ENCODE measurements at regions not wholly inside any gene's neighbourhood (a gene's known extent, or its start where the extent isn't known, plus 50 kb on each side); places are given as distances from the start of the nearest gene placed in this dataset.
"Not testable (repeated sequence)": the region's sequence is repeated elsewhere in the genome, so short reads cannot be mapped to it uniquely, and the experiment has no call there.

DNA sequence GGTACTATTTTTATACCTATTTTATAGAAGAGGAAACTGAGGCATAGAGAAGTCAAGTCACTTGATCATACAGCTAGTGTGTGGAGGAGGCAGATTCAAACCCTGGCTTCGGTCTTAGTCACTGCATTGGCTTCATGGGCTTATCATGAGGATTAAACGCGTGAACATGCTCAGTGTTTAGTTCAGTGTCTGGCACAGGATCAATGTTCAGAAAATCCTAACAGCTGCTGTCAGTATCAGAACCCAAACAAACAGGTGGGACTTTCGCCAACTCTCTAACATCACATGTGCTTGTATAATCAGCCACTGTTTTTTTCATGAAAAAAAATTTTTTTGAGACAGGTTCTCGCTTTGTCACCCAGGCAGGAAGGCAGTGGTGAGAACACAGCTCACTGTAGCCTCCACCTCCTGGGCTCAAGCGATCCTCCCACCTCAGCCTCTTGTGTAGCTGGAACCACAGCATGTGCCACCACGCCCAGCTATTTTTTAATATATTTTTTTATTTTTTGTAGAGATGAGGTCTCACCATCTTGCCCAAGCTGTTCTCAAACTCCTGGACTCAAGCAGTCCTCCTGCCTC, 207.2 kb downstream of the NPIPA7 start:
- H3K27me3 ChIP-seq (ENCODE audit: control insufficient read depth, insufficient read depth, low read length); H3K4me3 Mint-ChIP-seq; H3K36me3 ChIP-seq (ENCODE audit: control insufficient read depth, insufficient read depth, low read length); DNase-seq; H3K27ac ChIP-seq (ENCODE audit: low read length); H3K27me3 Mint-ChIP-seq (ENCODE audit: low read depth in 2 of 2); intact Hi-C loops (cut with micrococcal nuclease); H3K4me1 ChIP-seq (ENCODE audit: control insufficient read depth, insufficient read depth, low read length); H3K27ac Mint-ChIP-seq; H3K4me1 Mint-ChIP-seq; H3K4me3 ChIP-seq (ENCODE audit: low read length); H3K9me3 Mint-ChIP-seq; H3K36me3 Mint-ChIP-seq; H3K9me3 ChIP-seq (ENCODE audit: control insufficient read depth, insufficient read depth, low read length): not testable (repeated sequence)
- ATAC-seq, result peak; percentile 44 to 76 (median 67)
- 60% methylated on average over 3 of the region's 7 CpGs for WGBS (ENCODE audit: insufficient coverage)

GRCh38 chr16:16586969-16587368, 208.0 kb downstream of the NPIPA7 start:
- WGBS (ENCODE audit: insufficient coverage), result 92% methylated on average over 4 of the region's 6 CpGs
- H3K27me3 ChIP-seq (ENCODE audit: control insufficient read depth, insufficient read depth, low read length); H3K36me3 Mint-ChIP-seq; H3K4me1 Mint-ChIP-seq; ATAC-seq; H3K4me1 ChIP-seq (ENCODE audit: control insufficient read depth, insufficient read depth, low read length); H3K27ac Mint-ChIP-seq; H3K36me3 ChIP-seq (ENCODE audit: control insufficient read depth, insufficient read depth, low read length); intact Hi-C loops (cut with micrococcal nuclease); H3K4me3 Mint-ChIP-seq; H3K4me3 ChIP-seq (ENCODE audit: low read length); H3K9me3 Mint-ChIP-seq; H3K27me3 Mint-ChIP-seq (ENCODE audit: low read depth in 2 of 2); H3K9me3 ChIP-seq (ENCODE audit: control insufficient read depth, insufficient read depth, low read length); DNase-seq; H3K27ac ChIP-seq (ENCODE audit: low read length): not testable (repeated sequence)

- H3K27ac Mint-ChIP-seq; ATAC-seq; H3K4me3 Mint-ChIP-seq; H3K4me3 ChIP-seq (ENCODE audit: low read length); H3K36me3 ChIP-seq (ENCODE audit: control insufficient read depth, insufficient read depth, low read length); H3K9me3 ChIP-seq (ENCODE audit: control insufficient read depth, insufficient read depth, low read length); H3K36me3 Mint-ChIP-seq; H3K27ac ChIP-seq (ENCODE audit: low read length); H3K27me3 Mint-ChIP-seq (ENCODE audit: low read depth in 2 of 2); H3K27me3 ChIP-seq (ENCODE audit: control insufficient read depth, insufficient read depth, low read length); DNase-seq; H3K4me1 ChIP-seq (ENCODE audit: control insufficient read depth, insufficient read depth, low read length); H3K4me1 Mint-ChIP-seq; intact Hi-C loops (cut with micrococcal nuclease); H3K9me3 Mint-ChIP-seq: not testable (repeated sequence)
- WGBS (ENCODE audit: insufficient coverage), result 100% methylated on average over 4 of the region's 7 CpGs
These were observed 209.5 kb downstream of the NPIPA7 start for GRCh38 chr16:16588436-16588835.

- H3K36me3 ChIP-seq (ENCODE audit: control insufficient read depth, insufficient read depth, low read length); H3K4me3 Mint-ChIP-seq; H3K4me1 Mint-ChIP-seq; H3K4me3 ChIP-seq (ENCODE audit: low read length); intact Hi-C loops (cut with micrococcal nuclease); H3K27me3 Mint-ChIP-seq (ENCODE audit: low read depth in 2 of 2); H3K36me3 Mint-ChIP-seq; H3K9me3 ChIP-seq (ENCODE audit: control insufficient read depth, insufficient read depth, low read length); H3K4me1 ChIP-seq (ENCODE audit: control insufficient read depth, insufficient read depth, low read length); ATAC-seq; H3K9me3 Mint-ChIP-seq; H3K27me3 ChIP-seq (ENCODE audit: control insufficient read depth, insufficient read depth, low read length); H3K27ac Mint-ChIP-seq; H3K27ac ChIP-seq (ENCODE audit: low read length); DNase-seq: not testable (repeated sequence)
- no CpG with 5 or more reads among the region's 4 CpGs for WGBS (ENCODE audit: insufficient coverage)
These were observed 211.8 kb downstream of the NPIPA7 start for GRCh38 chr16:16590654-16591318.

DNA sequence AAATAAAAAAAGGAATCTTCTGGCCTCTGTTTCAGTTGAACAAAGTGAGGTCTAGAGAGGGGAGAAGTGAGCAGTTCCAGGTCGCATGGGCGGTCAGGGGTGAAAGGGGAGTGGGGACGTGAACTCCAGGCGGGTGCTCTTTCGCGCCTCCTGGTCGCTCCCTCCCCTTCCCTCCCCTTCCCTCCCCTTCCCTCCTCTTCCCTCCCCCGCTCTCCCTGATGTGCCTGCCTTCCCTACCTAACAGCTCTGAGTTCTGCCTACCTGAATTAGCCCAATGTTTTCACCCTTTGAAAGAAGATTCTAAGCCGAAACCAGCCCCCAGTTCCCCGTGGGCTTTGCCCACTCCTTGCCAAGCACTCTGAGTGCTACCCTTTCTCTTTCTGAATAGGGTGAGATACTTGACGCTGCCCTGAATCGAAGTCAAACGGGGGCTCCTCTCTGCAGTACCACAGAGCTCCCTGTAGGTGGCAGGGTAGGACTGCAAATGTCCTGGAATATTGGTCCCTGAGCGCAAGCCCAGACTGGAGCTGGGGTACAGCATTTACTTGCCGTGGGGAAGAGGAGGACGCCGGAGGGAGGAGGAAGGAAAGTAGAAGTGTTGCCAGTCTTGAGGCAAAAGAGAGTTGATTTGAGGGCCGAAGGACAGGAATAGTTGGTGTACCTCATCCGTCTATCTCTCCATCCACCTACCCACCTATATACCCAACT, 214.4 kb downstream of the NPIPA7 start:
- H3K4me1 Mint-ChIP-seq; intact Hi-C loops (cut with micrococcal nuclease); H3K27ac ChIP-seq (ENCODE audit: low read length); H3K27me3 ChIP-seq (ENCODE audit: control insufficient read depth, insufficient read depth, low read length); H3K36me3 Mint-ChIP-seq; H3K36me3 ChIP-seq (ENCODE audit: control insufficient read depth, insufficient read depth, low read length); H3K9me3 ChIP-seq (ENCODE audit: control insufficient read depth, insufficient read depth, low read length); H3K4me3 ChIP-seq (ENCODE audit: low read length); H3K27ac Mint-ChIP-seq; H3K4me1 ChIP-seq (ENCODE audit: control insufficient read depth, insufficient read depth, low read length); H3K27me3 Mint-ChIP-seq (ENCODE audit: low read depth in 2 of 2); H3K9me3 Mint-ChIP-seq; H3K4me3 Mint-ChIP-seq: not testable (repeated sequence)
- WGBS (ENCODE audit: insufficient coverage), result 9% methylated on average over 12 of the region's 19 CpGs
- peak; percentile 7 to 21 for DNase-seq
- peak; percentile 56 for TF ChIP-seq CTCF (IDR thresholded peaks at IDR 0.05)
- peak; percentile 87 to 98 (median 97) for ATAC-seq

GRCh38 chr16:16595029-16595718, 216.2 kb downstream of the NPIPA7 start:
- H3K4me1 ChIP-seq (ENCODE audit: control insufficient read depth, insufficient read depth, low read length); H3K27me3 ChIP-seq (ENCODE audit: control insufficient read depth, insufficient read depth, low read length); H3K9me3 ChIP-seq (ENCODE audit: control insufficient read depth, insufficient read depth, low read length); H3K27me3 Mint-ChIP-seq (ENCODE audit: low read depth in 2 of 2); DNase-seq; H3K4me1 Mint-ChIP-seq; H3K4me3 ChIP-seq (ENCODE audit: low read length); ATAC-seq; H3K27ac Mint-ChIP-seq; H3K27ac ChIP-seq (ENCODE audit: low read length); H3K9me3 Mint-ChIP-seq; H3K4me3 Mint-ChIP-seq; intact Hi-C loops (cut with micrococcal nuclease); H3K36me3 Mint-ChIP-seq; H3K36me3 ChIP-seq (ENCODE audit: control insufficient read depth, insufficient read depth, low read length): not testable (repeated sequence)
- WGBS (ENCODE audit: insufficient coverage), result no CpG with 5 or more reads among the region's 10 CpGs

DNA sequence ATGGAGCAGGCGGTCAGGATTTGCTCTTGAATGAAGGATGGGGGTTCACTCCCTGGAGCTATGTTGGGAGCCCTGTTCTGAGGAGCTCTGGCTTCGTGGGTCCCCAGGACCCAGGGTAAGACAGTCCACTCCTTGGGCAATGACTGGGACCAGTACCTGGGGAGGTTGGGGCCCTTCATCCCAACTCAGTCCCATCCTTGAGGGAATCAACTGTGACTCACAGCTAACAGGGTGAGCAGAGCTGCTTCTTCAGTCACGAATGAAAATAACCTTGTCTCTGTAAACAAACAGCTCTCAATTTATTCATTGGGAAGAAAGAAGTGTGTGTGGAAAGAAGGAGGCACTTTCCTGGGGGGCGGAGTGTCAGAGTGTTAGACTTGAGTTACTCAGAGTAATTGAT, 222.3 kb downstream of the NPIPA7 start:
- not testable (repeated sequence) for ATAC-seq

More for the DNA sequence above, 222.3 kb downstream of the NPIPA7 start:
- H3K4me1 ChIP-seq (ENCODE audit: control insufficient read depth, insufficient read depth, low read length); H3K27ac Mint-ChIP-seq; H3K4me3 Mint-ChIP-seq; H3K9me3 ChIP-seq (ENCODE audit: control insufficient read depth, insufficient read depth, low read length); H3K4me3 ChIP-seq (ENCODE audit: low read length); H3K36me3 Mint-ChIP-seq; H3K27ac ChIP-seq (ENCODE audit: low read length); H3K9me3 Mint-ChIP-seq; intact Hi-C loops (cut with micrococcal nuclease); DNase-seq; H3K27me3 ChIP-seq (ENCODE audit: control insufficient read depth, insufficient read depth, low read length); H3K36me3 ChIP-seq (ENCODE audit: control insufficient read depth, insufficient read depth, low read length); H3K4me1 Mint-ChIP-seq; H3K27me3 Mint-ChIP-seq (ENCODE audit: low read depth in 2 of 2): not testable (repeated sequence)
- 80% methylated on average over 1 of the region's 4 CpGs for WGBS (ENCODE audit: insufficient coverage)

Measured in natural killer cell (primary cell).